Osteocyte (in vitro differentiated cells): ENCODE measurements at regions not wholly inside any gene's neighbourhood (a gene's known extent, or its start where the extent isn't known, plus 50 kb on each side); places are given as distances from the start of the nearest gene placed in this dataset.
"Not testable (repeated sequence)": the region's sequence is repeated elsewhere in the genome, so short reads cannot be mapped to it uniquely, and the experiment has no call there.

ENCODE experiments used
- DNase-seq: peaks from one replicate; pipeline ENCODE4 v3.0.0; 2021; ENCODE audit warnings: mixed read lengths; ENCODE audit not compliant: unreplicated experiment; ENCODE audit errors: extremely low spot score
- H3K27ac Mint-ChIP-seq: one replicate; pipeline ENCODE4 v1.8.0; 2021; ENCODE audit warnings: mild to moderate bottlenecking, mixed read lengths; ENCODE audit not compliant: unreplicated experiment
- H3K27me3 Mint-ChIP-seq: one replicate; pipeline ENCODE4 v1.8.0; 2021; ENCODE audit warnings: mixed read lengths; ENCODE audit not compliant: unreplicated experiment
- H3K36me3 Mint-ChIP-seq: one replicate; pipeline ENCODE4 v1.8.0; 2021; ENCODE audit warnings: mixed read lengths; ENCODE audit not compliant: unreplicated experiment
- H3K4me1 Mint-ChIP-seq: one replicate; pipeline ENCODE4 v1.8.0; 2021; ENCODE audit warnings: mixed read lengths; ENCODE audit not compliant: unreplicated experiment
- H3K4me3 Mint-ChIP-seq: one replicate; pipeline ENCODE4 v1.8.0; 2021; ENCODE audit warnings: mild to moderate bottlenecking, moderate library complexity, mixed read lengths; ENCODE audit not compliant: unreplicated experiment
- H3K9me3 Mint-ChIP-seq: one replicate; pipeline ENCODE4 v1.8.0; 2021; ENCODE audit warnings: mixed read lengths; ENCODE audit not compliant: unreplicated experiment
- CTCF ChIP-seq: fragments of 200-600 bp; sonication (generic); IDR thresholded peaks from 2 replicates; pipeline ENCODE4 v1.5.0; 2021; ENCODE audit warnings: antibody characterized with exemption, mild to moderate bottlenecking, moderate library complexity

GRCh38 chr9:102434545-102434944 lies 560.6 kb upstream of the CYLC2 start:
- H3K4me3 Mint-ChIP-seq = no peak overlapping the region
- no peaks in the 10 kb centered on the region for H3K4me1 Mint-ChIP-seq
- no peak for DNase-seq
- no peaks in the 10 kb centered on the region for H3K9me3 Mint-ChIP-seq
- no peaks in the 10 kb centered on the region for H3K27me3 Mint-ChIP-seq
- TF ChIP-seq CTCF = no peak
- H3K36me3 Mint-ChIP-seq = no peaks in the 10 kb centered on the region
- no peak overlapping the region for H3K27ac Mint-ChIP-seq

- Mint-ChIP-seq H3K4me3 (no peak overlapping the region), H3K27ac (no peak overlapping the region), H3K9me3 (no peaks in the 10 kb centered on the region), H3K36me3 (no peaks in the 10 kb centered on the region), H3K27me3 (no peaks in the 10 kb centered on the region), H3K4me1 (no peaks in the 10 kb centered on the region)
- DNase-seq = no peak
- no peak for TF ChIP-seq CTCF
Observed at GRCh38 chr9:102428305-102428704, 566.8 kb upstream of the CYLC2 start.

GRCh38 chr9:102416251-102416650 lies 578.9 kb upstream of the CYLC2 start:
- H3K9me3 Mint-ChIP-seq = peaks cover 30% of the 10 kb centered on the region
- not testable (repeated sequence) for H3K36me3 Mint-ChIP-seq, H3K27ac Mint-ChIP-seq, H3K4me1 Mint-ChIP-seq, H3K4me3 Mint-ChIP-seq, DNase-seq, H3K27me3 Mint-ChIP-seq

GRCh38 chr9:102405218-102405867 lies 589.8 kb upstream of the CYLC2 start:
- Mint-ChIP-seq H3K4me3 (no peak overlapping the region), H3K27me3 (no peaks in the 10 kb centered on the region), H3K36me3 (no peaks in the 10 kb centered on the region), H3K9me3 (peaks cover 25% of the 10 kb centered on the region), H3K4me1 (no peaks in the 10 kb centered on the region), H3K27ac (no peak overlapping the region)
- no peak for DNase-seq
- TF ChIP-seq CTCF = no peak

- Mint-ChIP-seq H3K36me3 (no peaks in the 10 kb centered on the region), H3K9me3 (peaks cover 20% of the 10 kb centered on the region), H3K4me1 (no peaks in the 10 kb centered on the region), H3K4me3 (no peak overlapping the region), H3K27ac (no peak overlapping the region), H3K27me3 (no peaks in the 10 kb centered on the region)
- no peak for DNase-seq
- no peak for TF ChIP-seq CTCF
Observed at GRCh38 chr9:102403514-102403913, 591.6 kb upstream of the CYLC2 start.

GRCh38 chr9:102398205-102398604 lies 596.9 kb upstream of the CYLC2 start:
- H3K27me3 Mint-ChIP-seq = no peaks in the 10 kb centered on the region
- no peak for TF ChIP-seq CTCF
- no peaks in the 10 kb centered on the region for H3K36me3 Mint-ChIP-seq
- peaks cover 11% of the 10 kb centered on the region for H3K9me3 Mint-ChIP-seq
- no peaks in the 10 kb centered on the region for H3K4me1 Mint-ChIP-seq
- H3K4me3 Mint-ChIP-seq = no peak overlapping the region
- no peak for DNase-seq
- H3K27ac Mint-ChIP-seq = no peak overlapping the region

GRCh38 chr9:102385620-102386019 lies 609.5 kb upstream of the CYLC2 start:
- H3K9me3 Mint-ChIP-seq = peaks cover 29% of the 10 kb centered on the region
- DNase-seq, H3K36me3 Mint-ChIP-seq, H3K4me1 Mint-ChIP-seq, H3K4me3 Mint-ChIP-seq, H3K27me3 Mint-ChIP-seq, H3K27ac Mint-ChIP-seq: not testable (repeated sequence)
